MCF 10A (cell line): ENCODE measurements at regions not wholly inside any gene's neighbourhood (a gene's known extent, or its start where the extent isn't known, plus 50 kb on each side); places are given as distances from the start of the nearest gene placed in this dataset.
A peak's percentile ranks its signal among the peaks of the same experiment; 100 is the strongest.

Source experiments
- BruUV-seq: library from RNA; stranded (reverse); fragments of 400-500 nt; replicated peaks from 2 replicates; lab custom pipeline; 2021; lab: Mats Ljungman, UMichigan
- CTCF ChIA-PET: fragments of 300-600 bp; sonication (Branson Sonifier 250); formaldehyde crosslinking; extraction: SDS; loops from one replicate; lab custom pipeline; 2021; ENCODE audit warnings: antibody characterized with exemption, inconsistent platforms; lab: Yijun Ruan, JAX
- POLR2A ChIA-PET: fragments of 300-600, 350-650 bp; sonication (Branson Sonifier 250); formaldehyde crosslinking; extraction: SDS; loops from one replicate; lab custom pipeline; 2020; ENCODE audit warnings: antibody characterized with exemption, inconsistent platforms; lab: Yijun Ruan, JAX
- DNase-seq: peaks from one replicate; pipeline ENCODE4 v3.0.0-alpha.2; 2018; ENCODE audit not compliant: unreplicated experiment
- H3K27ac Mint-ChIP-seq: one replicate; pipeline ENCODE4 v1.8.0; 2022; ENCODE audit warnings: mild to moderate bottlenecking, low read depth, mixed read lengths; ENCODE audit not compliant: unreplicated experiment
- H3K27me3 Mint-ChIP-seq: one replicate; pipeline ENCODE4 v1.8.0; 2022; ENCODE audit warnings: mixed read lengths; ENCODE audit not compliant: insufficient read depth, unreplicated experiment
- H3K36me3 Mint-ChIP-seq: one replicate; pipeline ENCODE4 v1.8.0; 2022; ENCODE audit warnings: mild to moderate bottlenecking, moderate library complexity, mixed read lengths; ENCODE audit not compliant: insufficient read depth, unreplicated experiment
- H3K4me1 Mint-ChIP-seq: one replicate; pipeline ENCODE4 v1.8.0; 2022; ENCODE audit warnings: mixed read lengths; ENCODE audit not compliant: insufficient read depth, unreplicated experiment
- H3K4me3 Mint-ChIP-seq: one replicate; pipeline ENCODE4 v1.8.0; 2022; ENCODE audit warnings: mild to moderate bottlenecking, moderate library complexity, mixed read lengths; ENCODE audit not compliant: unreplicated experiment
- H3K9me3 Mint-ChIP-seq: one replicate; pipeline ENCODE4 v1.8.0; 2022; ENCODE audit warnings: mixed read lengths; ENCODE audit not compliant: unreplicated experiment
- intact Hi-C: fragments of 100-400 bp; cut with micrococcal nuclease; formaldehyde crosslinking; loops from 2 replicates; pipeline ENCODE4 v1.14.1; 2022
- TF ChIP-seq, protein P1 (sequence below): fragments of 200-600 bp; IDR thresholded peaks from one replicate; pipeline ENCODE4 v1.8.0; 2022; ENCODE audit warnings: antibody characterized with exemption, mild to moderate bottlenecking; ENCODE audit not compliant: unreplicated experiment

DNA sequence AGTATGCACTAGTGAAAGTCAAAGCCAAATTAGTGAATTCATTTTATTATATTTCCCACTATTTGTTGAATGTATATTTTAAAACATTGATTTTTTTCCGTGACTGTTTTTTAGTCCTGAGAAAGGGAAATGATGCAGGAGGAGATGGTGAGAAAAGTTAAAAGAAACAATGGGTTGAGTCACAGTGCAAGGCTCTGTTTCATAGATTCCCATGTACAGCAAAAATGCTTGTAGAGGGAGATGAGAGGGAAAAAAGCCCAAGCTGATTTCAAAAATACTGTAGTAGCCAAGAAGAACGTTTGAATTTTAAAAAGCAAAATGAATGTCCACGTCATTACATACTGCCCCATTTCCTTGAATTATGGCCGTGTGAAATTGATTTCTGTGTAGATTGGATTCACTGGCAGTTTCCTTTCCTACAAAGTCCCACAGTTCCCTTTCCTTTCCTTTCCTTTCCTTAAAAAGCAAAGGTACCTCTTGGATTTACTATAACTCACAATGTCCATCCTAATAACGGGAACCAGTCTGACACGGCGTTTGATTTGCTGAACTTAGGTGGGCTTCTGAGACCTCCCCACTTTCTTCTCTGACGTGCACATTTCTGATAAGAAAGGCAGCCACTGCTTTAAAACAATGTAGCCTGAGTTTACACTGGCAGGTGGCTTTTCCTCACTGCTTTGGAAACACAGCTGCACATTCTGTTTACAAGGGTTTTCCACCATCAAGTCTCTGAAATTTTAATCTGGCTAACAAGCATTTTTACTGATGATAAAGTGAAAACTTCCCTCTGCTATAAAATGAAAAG is 63.7 kb downstream of the SPCS3 start:
- ChIA-PET CTCF (no interaction called here), POLR2A (interaction anchor here (1.1 kb wide), 1 partner anchor 11 kb away, joined by 4 read pairs; no protein-coding TSS in a partner anchor)
- BruUV-seq: no TSS peak
- intact Hi-C loops: no loop called here
- TF ChIP-seq, protein P1, sequence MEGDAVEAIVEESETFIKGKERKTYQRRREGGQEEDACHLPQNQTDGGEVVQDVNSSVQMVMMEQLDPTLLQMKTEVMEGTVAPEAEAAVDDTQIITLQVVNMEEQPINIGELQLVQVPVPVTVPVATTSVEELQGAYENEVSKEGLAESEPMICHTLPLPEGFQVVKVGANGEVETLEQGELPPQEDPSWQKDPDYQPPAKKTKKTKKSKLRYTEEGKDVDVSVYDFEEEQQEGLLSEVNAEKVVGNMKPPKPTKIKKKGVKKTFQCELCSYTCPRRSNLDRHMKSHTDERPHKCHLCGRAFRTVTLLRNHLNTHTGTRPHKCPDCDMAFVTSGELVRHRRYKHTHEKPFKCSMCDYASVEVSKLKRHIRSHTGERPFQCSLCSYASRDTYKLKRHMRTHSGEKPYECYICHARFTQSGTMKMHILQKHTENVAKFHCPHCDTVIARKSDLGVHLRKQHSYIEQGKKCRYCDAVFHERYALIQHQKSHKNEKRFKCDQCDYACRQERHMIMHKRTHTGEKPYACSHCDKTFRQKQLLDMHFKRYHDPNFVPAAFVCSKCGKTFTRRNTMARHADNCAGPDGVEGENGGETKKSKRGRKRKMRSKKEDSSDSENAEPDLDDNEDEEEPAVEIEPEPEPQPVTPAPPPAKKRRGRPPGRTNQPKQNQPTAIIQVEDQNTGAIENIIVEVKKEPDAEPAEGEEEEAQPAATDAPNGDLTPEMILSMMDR: no peak
- Mint-ChIP-seq H3K27ac (no peak overlapping the region), H3K4me3 (no peak overlapping the region), H3K27me3 (no peaks in the 10 kb centered on the region), H3K36me3 (no peaks in the 10 kb centered on the region), H3K9me3 (no peaks in the 10 kb centered on the region), H3K4me1 (peaks cover 19% of the 10 kb centered on the region)
- DNase-seq: no peak

DNA sequence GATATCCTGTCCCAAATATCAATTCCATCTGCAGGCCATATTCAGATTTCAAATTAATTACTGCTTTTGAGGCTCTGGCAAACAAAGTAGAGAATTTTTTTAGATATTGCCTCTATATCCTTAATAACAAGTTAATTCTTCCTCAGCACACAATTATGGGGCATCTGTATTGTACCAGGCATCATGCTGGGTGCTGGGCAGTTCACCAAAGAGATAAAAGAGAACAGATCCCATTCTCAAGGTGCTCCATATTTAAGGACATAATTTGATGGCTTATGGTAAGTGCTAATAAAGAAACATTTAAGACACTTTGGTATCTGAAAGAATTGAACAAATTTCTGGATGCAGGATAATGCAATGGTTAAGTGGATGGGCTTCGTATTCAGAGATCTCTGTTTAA is 65.8 kb downstream of the SPCS3 start:
- TF ChIP-seq, protein P1: no peak
- Mint-ChIP-seq H3K9me3 (no peaks in the 10 kb centered on the region), H3K36me3 (no peaks in the 10 kb centered on the region), H3K4me1 (peaks cover 13% of the 10 kb centered on the region), H3K27ac (no peak overlapping the region), H3K27me3 (no peaks in the 10 kb centered on the region), H3K4me3 (no peak overlapping the region)
- no peak for DNase-seq
- BruUV-seq: no TSS peak
- CTCF ChIA-PET: interaction anchor here (0.9 to 2.0 kb wide), 2 partner anchors 9 to 662 kb away, joined by 4 to 8 read pairs; no protein-coding TSS in a partner anchor
- intact Hi-C loops: no loop called here
- POLR2A ChIA-PET: no interaction called here

DNA sequence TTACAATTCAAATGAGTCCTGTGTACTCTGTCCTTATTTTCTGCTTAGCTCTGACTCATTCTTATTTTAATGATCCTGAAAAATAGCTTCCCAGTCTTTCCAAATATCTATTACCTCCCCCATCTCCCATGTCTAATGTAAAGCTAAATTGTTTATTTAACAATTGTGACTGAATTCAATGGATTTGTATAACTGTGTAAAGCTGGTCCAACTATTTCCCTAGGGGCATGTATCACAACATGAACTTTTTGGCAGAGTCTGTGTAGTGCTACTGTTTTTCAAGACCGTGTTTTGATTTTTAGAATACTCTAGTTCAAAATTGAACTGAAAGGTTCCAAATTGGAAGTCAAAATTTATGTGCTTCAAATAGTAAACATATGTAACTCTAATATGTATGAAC is 67.8 kb downstream of the SPCS3 start:
- intact Hi-C loops: no loop called here
- peak; percentile 29 for DNase-seq
- Mint-ChIP-seq H3K27me3 (no peaks in the 10 kb centered on the region), H3K4me1 (peaks cover 15% of the 10 kb centered on the region), H3K36me3 (no peaks in the 10 kb centered on the region), H3K4me3 (no peak overlapping the region), H3K27ac (peak overlapping the region; percentile 5), H3K9me3 (no peaks in the 10 kb centered on the region)
- POLR2A ChIA-PET: no interaction called here
- TF ChIP-seq, protein P1: no peak
- CTCF ChIA-PET: interaction anchor here (0.9 kb wide), 1 partner anchor 171 kb away, joined by 4 read pairs; no protein-coding TSS in a partner anchor
- BruUV-seq: no TSS peak

DNA sequence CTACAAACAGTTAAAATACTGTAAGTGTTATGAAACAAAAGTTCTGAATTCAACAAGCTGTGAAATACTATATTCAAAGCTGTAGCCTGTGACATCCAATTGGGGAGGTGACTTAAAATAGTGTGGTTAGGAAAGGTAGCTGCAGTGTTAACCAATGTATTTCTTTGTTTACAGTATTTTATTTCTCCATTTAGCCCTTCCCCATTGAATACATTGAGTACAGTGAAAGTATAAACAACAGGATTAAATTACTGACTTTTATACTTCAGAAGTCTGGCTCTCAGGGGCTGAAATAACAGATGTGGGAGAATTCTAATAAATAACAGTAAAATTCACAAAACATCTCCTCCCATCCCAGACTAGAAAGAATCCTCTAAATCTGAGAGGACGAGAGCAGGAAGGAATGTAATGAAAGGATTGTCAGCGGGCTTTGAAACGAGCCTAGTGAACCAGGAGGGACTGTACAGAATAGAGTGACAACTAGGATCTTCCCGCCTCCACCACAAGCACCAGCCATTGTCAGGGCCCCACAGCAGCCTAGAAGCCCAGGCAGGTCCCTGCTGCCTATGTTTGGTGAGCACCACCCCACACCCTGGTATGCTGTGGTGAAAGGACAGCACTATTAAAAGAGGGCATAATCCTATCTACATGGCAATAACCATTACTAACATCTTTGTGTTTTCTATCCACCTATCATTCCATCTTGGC is 73.7 kb downstream of the SPCS3 start:
- DNase-seq: no peak
- no peaks in the 10 kb centered on the region for H3K27me3 Mint-ChIP-seq
- BruUV-seq: no TSS peak
- ChIA-PET POLR2A (no interaction called here), CTCF (no interaction called here)
- TF ChIP-seq, protein P1: no peak
- H3K4me1 Mint-ChIP-seq: peaks cover 5% of the 10 kb centered on the region
- peaks cover 8% of the 10 kb centered on the region for H3K9me3 Mint-ChIP-seq
- no peak overlapping the region for H3K27ac Mint-ChIP-seq
- intact Hi-C loops: no loop called here
- H3K4me3 Mint-ChIP-seq: no peak overlapping the region
- no peaks in the 10 kb centered on the region for H3K36me3 Mint-ChIP-seq
